ENCODE measurements at regions not wholly inside any gene's neighbourhood (a gene's known extent, or its start where the extent isn't known, plus 50 kb on each side); places are given as distances from the start of the nearest gene placed in this dataset.

DNA sequence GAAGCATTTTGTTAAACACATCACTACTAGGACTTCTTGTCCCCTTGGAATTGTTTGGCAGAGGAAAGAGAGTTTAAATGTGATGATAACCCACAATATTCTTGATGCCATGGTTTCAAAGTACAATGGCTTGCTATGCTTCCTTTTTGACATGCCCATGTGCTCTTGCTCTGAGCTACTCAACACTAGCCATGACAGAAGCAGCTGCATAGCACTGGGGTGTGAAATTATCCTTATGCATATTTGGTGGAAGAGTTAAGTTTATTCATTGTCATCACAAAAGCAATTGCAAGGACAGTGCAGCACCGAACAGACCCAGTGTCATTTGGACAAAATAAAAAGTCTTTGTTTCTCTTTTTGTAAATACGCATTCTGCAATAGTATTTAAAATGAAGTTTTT lies 209.9 kb upstream of the CDH20 start:
- no peaks in the 10 kb centered on the region for H3K4me1 ChIP-seq (ENCODE audit: control insufficient read depth, insufficient read depth, low read length)
- no peaks in the 10 kb centered on the region for H3K36me3 ChIP-seq (ENCODE audit: control insufficient read depth, insufficient read depth, low read length)
- no CpG with 5 or more reads among the region's 2 CpGs for WGBS (ENCODE audit: insufficient coverage)

GRCh38 chr18:61127714-61128467 lies 205.3 kb upstream of the CDH20 start:
- 48% methylated on average over 3 of the region's 6 CpGs for WGBS (ENCODE audit: insufficient coverage)
- no peaks in the 10 kb centered on the region for H3K9me3 ChIP-seq (replicated peaks; ENCODE audit: control insufficient read depth, low read depth, low read length)
- H3K4me1 ChIP-seq (ENCODE audit: control insufficient read depth, insufficient read depth, low read length), result no peaks in the 10 kb centered on the region
- DNase-seq, result no peak
- H3K27me3 ChIP-seq (ENCODE audit: control insufficient read depth, insufficient read depth, low read length), result no peaks in the 10 kb centered on the region
- no peak overlapping the region for H3K4me3 ChIP-seq (ENCODE audit: low read length)
- no peak overlapping the region for H3K27ac ChIP-seq (ENCODE audit: low read length)
- H3K36me3 ChIP-seq (ENCODE audit: control insufficient read depth, insufficient read depth, low read length), result no peaks in the 10 kb centered on the region

More for the DNA sequence above, 209.9 kb upstream of the CDH20 start:
- H3K27ac ChIP-seq (ENCODE audit: low read length), result no peak overlapping the region
- no peak for DNase-seq
- H3K27me3 ChIP-seq (ENCODE audit: control insufficient read depth, insufficient read depth, low read length), result no peaks in the 10 kb centered on the region
- no peaks in the 10 kb centered on the region for H3K9me3 ChIP-seq (replicated peaks; ENCODE audit: control insufficient read depth, low read depth, low read length)
- no peak overlapping the region for H3K4me3 ChIP-seq (ENCODE audit: low read length)

- DNase-seq, result no peak
- H3K27me3 ChIP-seq (ENCODE audit: control insufficient read depth, insufficient read depth, low read length), result no peaks in the 10 kb centered on the region
- no peak overlapping the region for H3K27ac ChIP-seq (ENCODE audit: low read length)
- no peaks in the 10 kb centered on the region for H3K36me3 ChIP-seq (ENCODE audit: control insufficient read depth, insufficient read depth, low read length)
- no peaks in the 10 kb centered on the region for H3K4me1 ChIP-seq (ENCODE audit: control insufficient read depth, insufficient read depth, low read length)
- H3K9me3 ChIP-seq (replicated peaks; ENCODE audit: control insufficient read depth, low read depth, low read length), result no peaks in the 10 kb centered on the region
- H3K4me3 ChIP-seq (ENCODE audit: low read length), result no peak overlapping the region
These were observed 204.2 kb upstream of the CDH20 start for GRCh38 chr18:61129001-61129400.

- DNase-seq, result peak; percentile 65
- Histone ChIP-seq H3K27ac (ENCODE audit: low read length) (no peak overlapping the region), H3K4me3 (ENCODE audit: low read length) (no peak overlapping the region), H3K27me3 (ENCODE audit: control insufficient read depth, insufficient read depth, low read length) (no peaks in the 10 kb centered on the region), H3K36me3 (ENCODE audit: control insufficient read depth, insufficient read depth, low read length) (no peaks in the 10 kb centered on the region), H3K9me3 (replicated peaks; ENCODE audit: control insufficient read depth, low read depth, low read length) (no peaks in the 10 kb centered on the region), H3K4me1 (ENCODE audit: control insufficient read depth, insufficient read depth, low read length) (no peaks in the 10 kb centered on the region)
- WGBS (ENCODE audit: insufficient coverage), result no CpG with 5 or more reads among the region's 2 CpGs
These were observed 201.2 kb upstream of the CDH20 start for GRCh38 chr18:61132031-61132430.

DNA sequence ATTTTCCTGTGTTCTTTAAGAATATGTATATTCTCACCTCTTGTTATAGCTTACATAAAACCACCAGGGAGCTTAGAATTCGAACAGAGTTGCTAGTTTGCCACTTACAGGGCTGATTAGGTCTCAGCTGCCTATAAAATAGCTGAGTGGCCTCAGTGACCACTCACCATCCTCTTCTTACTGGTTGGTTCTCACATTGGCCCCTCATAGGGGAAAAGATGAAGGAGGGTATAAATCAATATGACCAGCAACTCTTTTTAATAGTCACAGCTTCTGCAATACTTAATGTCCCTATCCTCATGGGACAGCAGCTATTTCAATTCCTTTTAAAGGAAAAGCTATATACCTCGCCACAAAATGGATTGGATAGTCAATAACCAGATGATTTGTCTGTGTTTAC lies 199.4 kb upstream of the CDH20 start:
- no peak overlapping the region for H3K4me3 ChIP-seq (ENCODE audit: low read length)
- H3K9me3 ChIP-seq (replicated peaks; ENCODE audit: control insufficient read depth, low read depth, low read length), result no peaks in the 10 kb centered on the region
- no CpG with 5 or more reads among the region's 2 CpGs for WGBS (ENCODE audit: insufficient coverage)
- DNase-seq, result no peak
- H3K27me3 ChIP-seq (ENCODE audit: control insufficient read depth, insufficient read depth, low read length), result no peaks in the 10 kb centered on the region
- H3K36me3 ChIP-seq (ENCODE audit: control insufficient read depth, insufficient read depth, low read length), result no peaks in the 10 kb centered on the region
- H3K4me1 ChIP-seq (ENCODE audit: control insufficient read depth, insufficient read depth, low read length), result no peaks in the 10 kb centered on the region
- no peak overlapping the region for H3K27ac ChIP-seq (ENCODE audit: low read length)

DNA sequence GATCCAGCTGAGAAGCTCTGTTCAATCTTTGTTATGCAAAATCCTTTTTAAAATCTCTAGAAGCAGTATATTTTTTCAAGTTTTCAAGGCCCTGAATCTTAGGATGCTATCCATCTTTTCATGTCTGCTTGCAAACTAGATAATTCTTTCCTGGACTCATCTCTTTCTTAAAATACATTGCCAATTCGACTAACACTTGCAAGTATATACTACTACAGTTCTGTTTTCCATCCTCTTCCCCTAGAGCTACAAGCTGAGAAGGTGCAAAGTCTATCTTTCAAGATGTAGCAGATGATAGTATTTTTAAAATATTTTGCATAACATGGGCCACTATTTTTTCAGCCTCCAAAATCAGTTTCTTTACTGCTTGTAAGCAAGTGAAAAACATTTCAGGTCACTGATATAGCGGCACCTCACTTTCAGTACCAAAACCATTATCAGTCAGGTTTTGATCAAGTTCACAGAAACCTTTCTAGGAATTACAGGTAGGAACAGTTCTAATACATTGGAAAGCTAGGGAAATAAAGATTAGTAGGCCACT lies 196.4 kb upstream of the CDH20 start:
- no peaks in the 10 kb centered on the region for H3K4me1 ChIP-seq (ENCODE audit: control insufficient read depth, insufficient read depth, low read length)
- H3K27me3 ChIP-seq (ENCODE audit: control insufficient read depth, insufficient read depth, low read length), result no peaks in the 10 kb centered on the region
- no peak for DNase-seq
- no CpG with 5 or more reads among the region's 2 CpGs for WGBS (ENCODE audit: insufficient coverage)
- H3K9me3 ChIP-seq (replicated peaks; ENCODE audit: control insufficient read depth, low read depth, low read length), result no peaks in the 10 kb centered on the region
- H3K4me3 ChIP-seq (ENCODE audit: low read length), result no peak overlapping the region
- H3K27ac ChIP-seq (ENCODE audit: low read length), result no peak overlapping the region
- no peaks in the 10 kb centered on the region for H3K36me3 ChIP-seq (ENCODE audit: control insufficient read depth, insufficient read depth, low read length)

- no peak overlapping the region for H3K4me3 ChIP-seq (ENCODE audit: low read length)
- WGBS (ENCODE audit: insufficient coverage), result 50% methylated on average over 1 of the region's 1 CpG
- H3K9me3 ChIP-seq (replicated peaks; ENCODE audit: control insufficient read depth, low read depth, low read length), result no peaks in the 10 kb centered on the region
- H3K4me1 ChIP-seq (ENCODE audit: control insufficient read depth, insufficient read depth, low read length), result no peaks in the 10 kb centered on the region
- no peaks in the 10 kb centered on the region for H3K36me3 ChIP-seq (ENCODE audit: control insufficient read depth, insufficient read depth, low read length)
- no peaks in the 10 kb centered on the region for H3K27me3 ChIP-seq (ENCODE audit: control insufficient read depth, insufficient read depth, low read length)
- DNase-seq, result no peak
- H3K27ac ChIP-seq (ENCODE audit: low read length), result no peak overlapping the region
These were observed 191.5 kb upstream of the CDH20 start for GRCh38 chr18:61141691-61142090.

GRCh38 chr18:61148322-61148721 lies 184.9 kb upstream of the CDH20 start:
- Histone ChIP-seq H3K27ac (ENCODE audit: low read length) (no peak overlapping the region), H3K4me3 (ENCODE audit: low read length) (no peak overlapping the region), H3K9me3 (replicated peaks; ENCODE audit: control insufficient read depth, low read depth, low read length) (no peaks in the 10 kb centered on the region), H3K27me3 (ENCODE audit: control insufficient read depth, insufficient read depth, low read length) (no peaks in the 10 kb centered on the region), H3K36me3 (ENCODE audit: control insufficient read depth, insufficient read depth, low read length) (no peaks in the 10 kb centered on the region), H3K4me1 (ENCODE audit: control insufficient read depth, insufficient read depth, low read length) (no peaks in the 10 kb centered on the region)
- no peak for DNase-seq

DNA sequence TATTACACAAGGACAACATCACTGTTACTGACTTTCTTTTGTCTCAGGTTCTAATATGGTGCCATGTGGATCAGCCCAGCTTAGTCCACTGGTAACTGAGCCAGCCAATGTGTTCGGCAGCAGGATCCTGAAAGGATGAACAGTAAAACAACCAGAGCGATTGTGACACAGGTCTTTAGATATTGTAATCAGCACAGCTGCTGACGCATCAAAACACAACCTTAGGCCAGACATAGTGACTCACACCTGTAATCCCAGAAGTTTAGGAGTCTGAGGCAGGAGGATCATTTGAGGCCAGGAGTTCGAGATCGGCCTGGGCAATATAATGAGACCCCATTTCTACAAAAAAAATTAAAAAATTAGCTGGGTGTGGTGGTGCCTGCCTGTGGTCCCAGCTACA lies 183.4 kb upstream of the CDH20 start:
- H3K27ac ChIP-seq (ENCODE audit: low read length), result no peak overlapping the region
- H3K4me3 ChIP-seq (ENCODE audit: low read length), result no peak overlapping the region
- WGBS (ENCODE audit: insufficient coverage), result 76% methylated on average over 2 of the region's 5 CpGs
- no peak for DNase-seq
- no peaks in the 10 kb centered on the region for H3K4me1 ChIP-seq (ENCODE audit: control insufficient read depth, insufficient read depth, low read length)
- H3K9me3 ChIP-seq (replicated peaks; ENCODE audit: control insufficient read depth, low read depth, low read length), result no peaks in the 10 kb centered on the region
- H3K27me3 ChIP-seq (ENCODE audit: control insufficient read depth, insufficient read depth, low read length), result no peaks in the 10 kb centered on the region
- H3K36me3 ChIP-seq (ENCODE audit: control insufficient read depth, insufficient read depth, low read length), result no peaks in the 10 kb centered on the region

DNA sequence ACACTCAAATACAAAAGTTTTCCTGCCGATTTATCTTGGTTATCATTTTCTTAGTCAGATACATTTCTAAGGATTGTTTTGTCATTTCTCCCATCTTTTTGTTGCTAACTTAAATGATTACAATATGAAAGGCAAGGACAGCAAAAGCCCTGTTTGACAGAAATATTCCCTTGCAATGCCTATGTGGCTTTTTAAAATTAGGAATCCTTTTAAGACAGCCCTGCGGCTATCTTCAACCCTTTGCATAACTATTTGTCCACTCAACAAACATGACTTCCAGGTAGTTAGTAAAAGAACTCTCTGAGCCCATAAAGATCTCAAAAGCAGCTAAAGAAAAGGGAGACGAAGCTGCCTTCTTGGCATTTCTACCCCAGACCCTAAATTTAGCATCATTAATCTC lies 179.7 kb upstream of the CDH20 start:
- WGBS (ENCODE audit: insufficient coverage), result 100% methylated on average over 1 of the region's 3 CpGs
- H3K27ac ChIP-seq (ENCODE audit: low read length), result no peak overlapping the region
- DNase-seq, result no peak
- no peak overlapping the region for H3K4me3 ChIP-seq (ENCODE audit: low read length)
- H3K27me3 ChIP-seq (ENCODE audit: control insufficient read depth, insufficient read depth, low read length), result no peaks in the 10 kb centered on the region
- no peaks in the 10 kb centered on the region for H3K9me3 ChIP-seq (replicated peaks; ENCODE audit: control insufficient read depth, low read depth, low read length)
- no peaks in the 10 kb centered on the region for H3K4me1 ChIP-seq (ENCODE audit: control insufficient read depth, insufficient read depth, low read length)
- no peaks in the 10 kb centered on the region for H3K36me3 ChIP-seq (ENCODE audit: control insufficient read depth, insufficient read depth, low read length)

GRCh38 chr18:61154866-61155265 lies 178.4 kb upstream of the CDH20 start:
- DNase-seq, result no peak
- Histone ChIP-seq H3K27me3 (ENCODE audit: control insufficient read depth, insufficient read depth, low read length) (no peaks in the 10 kb centered on the region), H3K4me1 (ENCODE audit: control insufficient read depth, insufficient read depth, low read length) (no peaks in the 10 kb centered on the region), H3K36me3 (ENCODE audit: control insufficient read depth, insufficient read depth, low read length) (no peaks in the 10 kb centered on the region), H3K4me3 (ENCODE audit: low read length) (no peak overlapping the region), H3K27ac (ENCODE audit: low read length) (no peak overlapping the region), H3K9me3 (replicated peaks; ENCODE audit: control insufficient read depth, low read depth, low read length) (no peaks in the 10 kb centered on the region)
- no CpG with 5 or more reads among the region's 3 CpGs for WGBS (ENCODE audit: insufficient coverage)

Measured in muscle of leg (tissue), 3 donors.